HG02763 (cell line): ENCODE measurements at regions not wholly inside any gene's neighbourhood (a gene's known extent, or its start where the extent isn't known, plus 50 kb on each side); places are given as distances from the start of the nearest gene placed in this dataset.

Experiments
- ATAC-seq: cut with Tn5 transposase; IDR thresholded peaks from one replicate; pipeline ENCODE4 v1.9.1; 2021; ENCODE audit warnings: mild to moderate bottlenecking, moderate library complexity; ENCODE audit not compliant: unreplicated experiment

DNA sequence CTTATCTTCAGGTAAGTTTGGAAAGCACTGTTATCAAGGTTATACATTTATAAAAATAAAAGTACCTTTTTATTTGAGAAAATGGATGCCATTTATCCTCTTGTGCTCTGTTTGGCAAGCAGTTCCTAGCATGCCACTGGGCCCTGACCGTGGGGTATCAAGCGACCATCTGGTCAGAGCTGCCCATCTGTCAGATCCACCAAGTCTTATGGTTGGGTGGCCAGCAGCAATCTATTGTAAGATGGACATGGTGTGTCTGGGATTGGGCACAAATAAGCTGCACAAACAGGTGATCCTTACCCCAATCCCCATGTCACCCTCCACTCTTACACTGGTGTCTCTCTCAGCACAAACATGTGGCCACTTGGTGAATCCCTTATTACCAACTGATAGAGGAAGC lies 178.5 kb downstream of the DLEU7 start:
- no peak for ATAC-seq

DNA sequence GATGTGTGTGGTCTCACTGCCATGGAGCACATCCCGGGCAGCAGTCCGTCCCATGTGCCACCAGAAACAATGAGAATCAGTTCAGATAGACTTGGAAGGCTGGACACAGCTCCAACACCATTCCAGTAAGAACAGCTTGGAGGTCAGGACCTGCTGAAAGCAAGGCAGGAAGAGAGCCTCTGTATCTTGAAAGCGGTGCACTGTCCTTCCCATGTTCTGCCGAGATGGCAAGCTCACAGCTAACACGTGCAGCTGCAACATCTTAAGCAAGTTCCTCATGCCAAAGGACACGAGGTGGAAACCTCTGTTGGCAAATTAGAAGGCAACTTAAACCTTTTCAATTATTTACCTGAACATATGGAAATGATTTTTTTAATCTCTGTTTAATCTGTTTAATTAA lies 175.4 kb downstream of the DLEU7 start:
- ATAC-seq: no peak

DNA sequence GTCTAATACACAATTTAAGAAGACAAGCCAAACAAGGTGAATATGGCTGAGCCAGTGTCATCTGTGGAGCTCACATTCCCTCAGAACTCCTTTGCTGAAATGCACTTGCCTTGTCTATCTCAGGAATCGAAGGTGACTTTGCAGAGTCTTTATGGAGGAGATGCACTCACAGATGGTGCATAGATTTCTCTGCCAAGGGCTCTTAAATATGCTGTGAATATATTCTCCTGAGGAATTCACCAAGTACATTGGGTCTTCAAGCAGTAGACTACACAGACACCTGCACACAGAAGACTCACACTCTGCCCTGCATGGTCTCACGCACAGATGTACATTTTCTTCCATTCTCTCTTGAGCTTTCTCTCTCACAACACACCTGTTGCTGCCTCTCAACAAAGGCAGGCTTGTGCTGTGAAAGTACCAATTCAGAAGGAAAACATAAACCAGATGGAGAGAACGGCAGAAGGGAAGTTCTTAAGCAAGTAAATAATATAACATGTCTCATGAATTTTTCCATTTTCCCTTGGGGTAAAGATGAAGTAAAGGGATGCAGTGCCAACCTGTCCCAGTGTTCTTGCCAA lies 174.7 kb downstream of the DLEU7 start:
- ATAC-seq: no peak

DNA sequence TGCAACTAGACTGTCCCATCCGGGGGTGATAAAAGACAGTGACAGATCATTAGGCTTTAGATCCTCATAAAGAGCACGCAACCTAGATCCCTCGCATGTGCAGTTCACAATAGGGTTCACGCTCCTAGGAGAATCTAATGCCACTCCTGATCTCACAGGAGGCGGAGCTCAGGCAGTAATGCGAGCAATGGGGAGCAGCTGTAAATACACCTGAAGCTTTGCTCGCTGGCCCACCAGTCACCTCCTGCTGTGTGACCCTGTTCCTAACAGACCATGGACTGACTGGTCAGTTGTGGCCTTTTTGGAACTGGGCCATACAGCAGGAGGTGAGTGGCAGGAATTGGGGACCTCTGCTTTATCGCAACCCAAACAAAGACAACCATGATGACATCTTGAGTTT lies 173.2 kb downstream of the DLEU7 start:
- no peak for ATAC-seq

DNA sequence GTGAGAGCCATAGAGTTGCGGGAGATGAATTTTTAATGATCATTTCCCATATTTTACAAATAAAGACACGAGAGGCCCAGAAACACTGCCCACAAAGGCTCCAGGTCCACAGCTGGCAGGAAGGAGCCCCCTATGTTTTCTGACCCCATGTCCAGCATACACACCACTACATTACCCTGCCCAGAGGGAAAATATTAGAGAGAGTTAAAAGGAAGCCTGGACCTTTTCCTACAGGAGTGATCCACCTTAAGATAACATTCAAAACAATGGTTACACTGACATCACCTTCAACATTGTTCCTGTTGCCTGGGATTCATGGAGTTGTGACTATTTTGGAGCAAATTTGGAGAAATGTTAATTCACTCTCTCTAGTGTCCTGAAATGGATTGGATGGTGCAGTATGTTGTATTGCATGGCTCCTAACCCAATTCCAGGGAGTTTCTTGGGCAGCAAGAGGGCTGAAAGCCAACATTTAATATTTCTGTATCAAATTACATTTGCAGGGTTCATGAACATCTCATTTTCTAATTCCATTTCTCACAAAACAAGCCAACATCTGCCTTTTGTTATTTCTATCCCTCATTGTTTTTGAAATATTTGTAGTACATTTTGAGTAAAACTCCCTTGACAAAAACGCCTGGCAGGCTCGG lies 172.5 kb downstream of the DLEU7 start:
- no peak for ATAC-seq

DNA sequence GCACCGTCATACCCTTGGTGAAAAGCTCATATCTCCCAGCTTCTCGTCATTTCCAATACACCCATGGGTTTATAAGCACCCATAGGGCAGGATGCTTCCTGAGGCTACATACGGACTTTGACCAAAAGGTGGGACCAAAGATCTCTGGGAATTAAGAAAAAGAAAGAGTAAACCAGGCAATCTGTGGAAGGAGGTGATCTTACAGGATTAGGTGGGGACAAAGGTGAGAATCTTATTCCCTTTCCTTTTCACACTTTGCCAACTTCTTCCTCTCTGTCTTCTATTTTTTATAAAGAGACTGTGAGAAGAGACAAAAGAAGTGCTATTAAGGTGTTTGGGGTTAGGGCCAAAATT lies 172.0 kb downstream of the DLEU7 start:
- ATAC-seq: no peak

DNA sequence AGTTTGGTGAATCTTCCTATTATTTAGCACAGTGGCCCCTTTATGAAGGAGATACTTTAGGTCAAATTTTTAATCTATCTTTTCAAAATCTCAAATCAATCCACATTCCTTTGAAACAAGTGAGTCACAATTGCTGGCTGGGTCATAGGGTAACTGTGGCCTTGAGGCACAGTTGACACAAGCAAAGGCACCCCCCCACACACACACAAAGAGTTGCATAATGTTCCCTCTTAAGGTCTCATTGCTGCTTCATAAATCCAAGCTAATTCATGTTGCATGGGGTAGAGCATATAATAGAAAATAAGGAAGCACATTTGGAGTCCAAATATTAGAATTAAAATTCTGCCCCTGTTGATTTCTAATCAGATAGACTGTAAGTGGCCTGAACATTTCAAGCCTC lies 171.5 kb downstream of the DLEU7 start:
- no peak for ATAC-seq

DNA sequence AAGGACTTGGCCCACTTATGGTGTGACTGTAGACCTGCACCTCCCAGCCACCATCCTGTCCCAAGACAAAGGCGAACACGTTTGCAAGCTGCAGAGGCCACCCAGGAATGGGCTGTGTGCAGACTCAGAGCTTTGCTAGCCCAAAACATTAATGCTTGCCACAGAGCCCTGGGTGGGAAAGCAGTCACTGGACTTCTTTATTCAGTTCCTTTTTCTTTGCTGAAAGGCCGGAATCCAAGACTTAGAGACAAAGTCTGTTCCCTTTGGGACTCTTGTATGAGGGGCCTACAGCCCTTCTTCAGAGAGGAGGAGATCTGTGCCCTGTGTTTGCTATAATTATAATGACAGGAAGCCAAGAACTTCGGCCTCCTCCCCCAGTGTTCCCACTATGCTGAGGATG lies 167.8 kb downstream of the DLEU7 start:
- no peak for ATAC-seq

DNA sequence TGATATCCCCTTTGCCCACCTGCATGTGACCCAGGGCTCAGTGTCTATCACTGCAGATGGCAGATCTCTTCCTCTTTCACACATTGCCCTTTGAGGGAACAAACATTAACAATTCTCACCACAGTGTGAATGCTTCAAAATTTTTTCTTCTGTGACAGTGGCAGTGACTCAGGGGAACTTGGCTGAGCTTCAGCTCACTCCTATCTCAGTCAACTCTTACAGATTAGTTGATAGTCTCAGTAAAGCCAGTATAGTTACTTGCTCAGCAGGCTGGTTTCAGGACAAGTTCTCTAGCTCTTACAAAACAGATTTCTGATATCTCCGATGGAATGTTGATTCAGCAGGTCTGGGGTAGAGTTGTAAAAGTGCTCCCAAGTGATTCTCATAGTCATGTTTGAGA lies 166.9 kb downstream of the DLEU7 start:
- no peak for ATAC-seq

DNA sequence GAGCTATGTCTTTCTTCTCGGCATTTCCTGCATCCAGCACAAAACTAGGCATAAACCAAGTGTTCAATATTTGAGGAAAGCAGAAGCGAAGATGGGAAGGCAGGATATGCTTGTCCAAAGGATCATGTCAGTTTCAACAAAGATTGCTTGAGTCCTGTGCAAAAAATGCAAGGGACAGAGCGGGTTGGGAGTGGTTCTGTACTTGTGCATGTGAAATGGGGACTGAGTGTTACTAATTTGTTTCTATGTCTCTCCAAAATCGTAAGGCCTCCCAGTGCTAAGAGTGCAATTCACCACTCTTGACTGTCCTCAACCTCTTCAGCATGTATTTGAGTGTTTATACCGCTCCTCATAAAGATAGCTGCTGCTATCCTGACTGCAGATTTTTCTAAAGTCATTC lies 166.2 kb downstream of the DLEU7 start:
- no peak for ATAC-seq

DNA sequence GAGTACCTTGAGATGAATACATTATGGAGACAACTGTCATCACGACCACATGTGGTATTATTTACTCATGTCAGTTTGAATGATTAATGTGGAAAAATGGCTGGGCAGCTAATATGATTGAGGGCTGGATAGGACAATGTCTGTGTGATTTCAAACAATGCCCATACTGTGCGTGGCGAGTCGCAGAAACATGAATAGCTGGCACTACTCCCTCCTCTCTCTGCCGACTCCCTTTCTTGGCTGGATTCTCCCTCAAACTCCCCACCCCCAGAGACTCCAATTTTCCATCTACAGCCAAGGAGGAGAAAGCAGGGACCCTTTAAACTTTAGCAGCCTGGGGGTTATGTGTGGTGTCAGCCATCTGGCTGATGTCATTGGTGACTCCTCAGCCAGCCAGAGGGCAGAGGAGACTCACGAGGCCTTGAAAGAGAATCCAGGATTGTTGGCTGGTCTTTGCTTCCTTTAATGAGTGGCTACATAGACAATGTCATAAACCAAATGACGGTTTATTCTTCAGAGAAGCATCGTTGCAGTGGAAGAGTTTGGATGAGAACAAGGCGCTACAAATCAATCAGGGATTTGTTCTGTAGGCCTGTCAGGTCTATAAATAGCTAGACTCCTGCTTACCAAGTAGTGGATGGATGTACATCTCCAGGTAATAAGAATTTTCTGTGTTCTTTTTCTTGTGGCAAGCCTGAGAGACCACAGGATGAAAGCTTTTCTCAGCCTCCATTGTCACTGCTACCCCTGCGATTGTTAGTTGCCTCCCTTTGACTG lies 165.6 kb downstream of the DLEU7 start:
- ATAC-seq: no peak

DNA sequence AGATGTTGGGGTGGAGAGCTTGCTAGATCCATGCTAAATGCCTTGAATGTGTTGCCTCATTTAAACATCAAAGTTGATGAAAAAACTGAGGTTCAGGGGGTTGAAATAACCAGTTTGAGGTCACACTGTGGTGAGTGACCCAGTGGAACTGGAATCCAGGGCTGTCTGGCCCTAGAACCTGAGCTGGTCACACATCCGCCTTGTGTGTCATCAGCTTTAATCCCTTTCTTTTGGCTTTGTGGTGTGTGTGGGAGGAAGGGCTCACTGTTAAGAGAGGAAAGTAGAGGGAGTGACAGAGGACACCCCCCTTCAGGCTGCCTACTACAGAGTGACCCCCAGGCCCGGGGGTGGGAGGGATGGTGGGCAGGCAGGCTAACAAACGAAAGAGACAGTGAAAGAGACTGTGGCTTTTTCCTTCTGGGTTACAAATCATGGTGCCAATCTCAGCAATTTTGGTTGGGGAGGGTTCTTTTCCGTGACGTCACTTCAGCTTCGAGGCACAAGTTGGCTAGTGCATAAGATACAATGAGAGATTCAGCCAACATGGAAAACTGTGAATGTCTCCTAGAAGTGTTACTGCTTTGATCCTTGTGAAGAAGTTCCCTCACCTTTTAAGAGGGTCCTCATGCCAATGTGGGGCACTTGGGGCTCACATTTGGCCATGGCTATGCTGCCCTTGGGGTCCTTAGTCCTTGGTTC lies 164.9 kb downstream of the DLEU7 start:
- no peak for ATAC-seq

DNA sequence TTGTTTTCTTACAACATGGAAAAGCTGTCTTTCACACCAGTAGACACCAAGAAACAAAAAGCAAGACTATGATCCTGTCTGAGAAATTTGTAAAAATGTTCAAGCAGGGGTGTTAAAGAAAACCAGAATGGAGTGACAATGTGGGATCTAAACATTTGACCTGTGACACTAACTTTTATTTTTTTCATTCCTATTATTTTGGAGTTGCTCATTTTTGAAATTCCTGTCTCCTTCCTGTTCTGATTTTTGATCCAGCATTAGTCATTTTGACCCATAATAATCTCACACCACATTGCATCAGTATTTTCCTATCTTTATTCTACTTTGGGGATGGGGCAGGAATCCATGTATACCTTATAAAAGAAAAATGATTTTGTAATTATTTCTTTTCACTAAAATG lies 164.2 kb downstream of the DLEU7 start:
- ATAC-seq: no peak

DNA sequence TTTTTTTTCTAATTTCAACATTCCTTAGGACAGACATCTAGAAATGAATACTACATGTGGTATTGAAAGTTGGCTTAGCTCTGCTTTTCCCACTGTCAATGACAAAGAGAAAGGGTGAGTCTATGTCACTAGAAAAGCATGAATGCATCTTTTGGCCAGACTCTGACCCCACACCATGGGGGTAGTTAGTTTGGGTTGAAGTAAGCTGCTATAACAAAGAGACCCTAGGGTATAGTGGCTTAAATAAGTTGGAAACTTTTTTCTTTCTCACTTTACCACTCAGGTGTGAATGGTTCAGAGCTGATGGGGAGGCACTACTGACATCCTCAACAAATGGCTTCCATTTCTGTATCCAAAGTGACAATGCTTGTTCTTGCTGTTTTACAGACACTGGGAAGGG lies 161.5 kb downstream of the DLEU7 start:
- ATAC-seq: no peak

DNA sequence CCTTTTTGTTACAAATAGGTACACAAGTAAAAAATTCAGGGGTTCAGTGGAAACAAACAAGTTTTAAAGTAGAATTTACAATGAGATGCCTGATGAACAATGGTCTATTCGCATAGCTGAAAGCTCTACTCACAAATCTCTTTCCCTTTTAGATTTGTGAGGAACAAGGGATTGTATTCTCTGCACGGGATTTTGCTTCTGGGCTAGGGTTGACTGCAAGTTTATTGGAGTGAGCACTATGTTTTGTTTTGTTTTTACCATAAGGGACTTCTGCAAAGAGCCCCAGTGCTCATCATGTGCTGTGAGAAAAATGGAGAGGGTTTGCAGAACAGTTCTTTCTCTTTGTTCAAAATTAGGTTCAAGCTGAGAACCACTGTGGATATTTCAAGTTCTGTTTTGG lies 160.5 kb downstream of the DLEU7 start:
- ATAC-seq: no peak

DNA sequence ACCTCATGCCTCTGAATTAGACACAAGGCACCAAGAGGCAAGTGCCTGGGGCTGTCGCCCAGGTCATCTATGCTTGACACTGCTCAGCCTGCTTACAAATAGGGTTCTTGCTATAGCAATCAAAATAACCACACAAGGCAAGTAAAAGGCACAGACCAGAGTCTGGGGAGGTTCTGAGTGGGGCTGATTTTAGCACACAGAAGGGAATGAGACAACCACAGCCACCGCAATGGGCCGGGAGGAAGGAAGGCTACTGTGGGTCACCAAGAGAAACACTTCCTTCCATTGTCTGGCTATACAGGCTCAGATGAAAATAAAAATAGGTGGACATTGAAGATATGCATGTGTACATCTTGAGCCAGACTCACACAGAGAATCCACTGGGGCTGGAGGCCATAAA lies 159.1 kb downstream of the DLEU7 start:
- no peak for ATAC-seq

DNA sequence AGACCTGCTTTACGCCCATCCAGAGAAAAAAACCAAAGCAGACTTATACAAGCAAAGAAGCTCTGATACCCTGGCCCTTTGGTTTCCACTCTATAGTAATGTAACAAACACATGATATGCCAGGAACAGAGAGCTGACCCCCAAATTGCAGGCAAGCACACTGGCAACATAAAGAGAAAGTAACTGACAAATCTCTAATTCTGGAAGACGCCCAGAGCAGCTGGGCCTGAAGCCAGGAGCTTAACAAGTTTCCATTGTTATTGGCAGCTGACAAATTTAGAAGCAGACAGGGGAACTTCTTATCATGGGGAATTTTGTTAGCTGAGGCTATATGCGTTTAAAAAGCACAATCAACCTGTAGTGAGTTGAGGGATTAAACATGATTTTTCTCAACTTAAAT lies 158.0 kb downstream of the DLEU7 start:
- ATAC-seq: no peak

DNA sequence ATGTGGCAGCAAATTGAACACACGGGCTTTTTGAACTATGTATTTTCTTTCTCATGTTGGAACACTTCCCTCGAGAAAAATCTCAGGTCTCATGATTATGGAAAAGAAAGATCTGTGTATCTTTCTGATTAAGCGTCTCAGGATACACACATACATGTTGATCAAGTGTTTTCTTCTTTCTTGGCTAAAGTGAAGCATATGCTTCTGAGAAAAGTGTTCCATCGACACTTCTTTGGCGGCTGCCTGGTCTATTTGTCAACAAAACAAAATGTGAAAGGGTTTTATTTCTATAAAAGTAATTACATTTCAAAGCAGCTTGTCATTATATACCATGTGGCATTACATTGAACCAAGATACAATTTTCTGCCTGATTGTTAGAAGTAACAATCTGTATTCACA lies 157.5 kb downstream of the DLEU7 start:
- ATAC-seq: no peak

DNA sequence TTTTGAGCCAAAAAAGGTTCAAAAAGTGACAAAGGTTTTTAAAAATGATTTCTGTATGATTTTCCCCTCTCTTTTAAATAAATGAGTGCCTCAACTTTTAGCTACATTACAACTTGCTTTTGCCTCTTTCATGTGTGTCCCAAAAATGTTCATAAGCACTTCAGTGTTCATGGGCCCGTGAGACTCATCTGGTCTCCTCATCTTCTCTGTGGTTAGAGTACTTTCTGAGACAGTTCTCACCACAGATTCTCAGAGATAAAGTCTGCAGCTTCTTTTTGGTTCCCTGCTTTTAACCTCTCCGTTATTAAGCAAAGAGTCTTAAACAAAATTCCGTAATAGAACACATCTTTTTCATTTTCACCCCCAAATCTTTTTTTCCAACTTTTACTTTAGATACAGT lies 156.9 kb downstream of the DLEU7 start:
- no peak for ATAC-seq

DNA sequence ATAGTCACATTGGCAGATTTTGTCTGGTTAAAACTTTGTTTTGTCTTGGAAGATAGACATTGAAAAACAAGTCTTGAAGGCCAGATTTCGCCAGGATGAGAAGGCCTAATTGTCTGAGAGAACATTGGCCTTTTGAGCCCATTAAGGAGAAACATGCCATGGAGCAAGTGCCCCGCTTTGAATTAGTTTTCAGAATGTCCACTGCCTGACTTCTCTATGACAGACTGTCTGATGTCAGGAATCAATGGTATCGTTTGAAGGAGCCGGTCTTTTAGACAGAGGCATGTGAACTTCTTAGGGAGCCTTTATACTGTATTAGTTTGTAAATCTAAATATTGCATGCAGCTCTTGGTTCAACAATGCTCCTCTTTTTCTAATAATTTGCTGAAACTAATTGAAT lies 155.9 kb downstream of the DLEU7 start:
- no peak for ATAC-seq

DNA sequence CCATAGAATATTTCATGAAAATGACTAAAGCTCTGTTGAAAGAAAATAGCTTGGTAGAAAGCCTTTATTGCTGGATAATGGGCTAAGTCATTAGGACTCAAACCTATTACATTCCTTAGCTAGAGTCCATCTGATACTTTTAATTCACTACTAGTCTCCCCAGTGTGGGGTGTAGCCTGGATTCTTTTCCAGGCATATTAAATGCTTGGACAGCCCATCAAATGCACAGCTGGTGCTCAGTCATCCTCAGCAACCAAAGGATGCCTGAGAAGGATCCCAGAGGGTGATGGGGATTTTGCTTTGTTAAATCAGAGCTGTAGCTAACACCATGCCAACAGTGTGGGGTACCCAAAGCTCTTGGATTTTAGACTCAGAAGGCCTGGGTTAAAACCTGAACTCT lies 153.5 kb downstream of the DLEU7 start:
- no peak for ATAC-seq

DNA sequence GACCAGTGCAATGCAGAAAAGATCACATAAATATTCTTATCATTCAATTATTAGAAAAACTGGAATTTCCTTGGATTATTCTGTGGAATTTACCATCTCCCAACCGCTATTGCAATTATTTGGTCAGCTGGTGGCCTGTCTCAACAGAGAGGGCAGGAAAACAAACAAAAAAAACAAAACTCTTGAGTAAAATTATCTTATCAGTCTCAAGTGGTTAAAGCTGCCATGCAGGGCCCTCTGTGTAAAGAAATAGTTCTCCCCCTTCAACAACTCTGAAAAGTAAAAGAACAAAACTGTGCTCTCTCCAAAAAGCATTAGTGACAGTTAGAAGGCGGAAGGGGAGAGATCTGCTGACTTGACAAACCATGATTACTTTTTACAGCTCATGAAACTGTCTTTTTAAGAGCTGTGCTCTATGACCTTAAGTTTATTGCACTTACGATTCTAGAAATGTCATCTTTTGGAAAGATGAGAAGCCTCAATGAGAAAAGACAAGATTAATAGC lies 152.3 kb downstream of the DLEU7 start:
- no peak for ATAC-seq
